K562 (cell line): ENCODE measurements at regions not wholly inside any gene's neighbourhood (a gene's known extent, or its start where the extent isn't known, plus 50 kb on each side); places are given as distances from the start of the nearest gene placed in this dataset.

ENCODE experiments used
- ATAC-seq: fragments of 200-7000 bp; cut with Tn5 transposase; 3 replicates; pipeline ENCODE4 v1.9.1; 2020; ENCODE audit warnings: moderate library complexity
- BruUV-seq: library from RNA; stranded (reverse); fragments of 400-500 nt; replicated peaks from 2 replicates; lab custom pipeline; 2021; lab: Mats Ljungman, UMichigan
- CTCF ChIA-PET: fragments of 300-600 bp; formaldehyde crosslinking; extraction: SDS; loops from one replicate; lab custom pipeline; 2021; ENCODE audit warnings: low intra/inter-chr PET ratio; lab: Yijun Ruan, JAX
- POLR2A ChIA-PET: fragments of 300-600, 350-650 bp; sonication (Branson Sonifier 250); formaldehyde crosslinking; extraction: SDS; loops from one replicate; lab custom pipeline; 2021; ENCODE audit warnings: antibody characterized with exemption, inconsistent platforms; lab: Yijun Ruan, JAX
- DNase-seq, 4 experiments: peaks; one replicate each; pipeline versions ENCODE4 v3.0.0 to v3.0.0-alpha.2; 2011 to 2018; ENCODE audit warnings: low spot score in 3 of 4, mixed read lengths in 3 of 4; ENCODE audit errors: extremely low read depth in 1 of 4
- FAIRE-seq: peaks from 2 replicates; lab custom pipeline; 2011; peaks lifted over from hg19 to GRCh38; lab: Jason Lieb, UNC
- H2AFZ ChIP-seq: 2 replicates; pipeline ENCODE4 v1.6.0; 2011; ENCODE audit warnings: low read depth, low read length, control low read depth, inconsistent platforms
- H3K27ac ChIP-seq: fragments of 200-600 bp; 3 replicates; pipeline ENCODE4 v1.8.0; 2011; ENCODE audit warnings: low read depth, mild to moderate bottlenecking, control low read depth, inconsistent platforms, low read length, moderate library complexity, mixed read lengths; ENCODE audit errors: extremely low read depth
- H3K27me3 ChIP-seq, 2 experiments: fragments of 300-600 bp in 1 of 2; 2 replicates in 1 of 2; 3 replicates in 1 of 2; pipeline versions ENCODE4 v1.6.0 to v1.8.0; 2011; ENCODE audit warnings: inconsistent platforms in 2 of 2, low read length in 2 of 2, mild to moderate bottlenecking in 1 of 2, mixed read lengths in 1 of 2, moderate library complexity in 1 of 2; ENCODE audit not compliant: control insufficient read depth in 2 of 2, insufficient read depth in 2 of 2
- H3K36me3 ChIP-seq: fragments of 300-600 bp; 3 replicates; pipeline ENCODE4 v1.8.0; 2011; ENCODE audit warnings: mild to moderate bottlenecking, low read length, inconsistent platforms; ENCODE audit not compliant: control insufficient read depth, insufficient read depth
- H3K4me1 ChIP-seq, 2 experiments: fragments of 200-600 bp in 1 of 2; replicated peaks in 1 of 2; 2 replicates in 1 of 2; 3 replicates in 1 of 2; pipeline versions ENCODE4 v1.5.1 to v1.8.0; 2011; ENCODE audit warnings: inconsistent platforms in 2 of 2, low read length in 2 of 2, mild to moderate bottlenecking in 1 of 2, mixed read lengths in 1 of 2, moderate library complexity in 1 of 2; ENCODE audit not compliant: control insufficient read depth in 2 of 2, insufficient read depth in 2 of 2
- H3K4me2 ChIP-seq: 2 replicates; pipeline ENCODE4 v1.6.1; 2011; ENCODE audit warnings: low read length, control low read depth, inconsistent platforms, mixed read lengths; ENCODE audit not compliant: insufficient read depth
- H3K4me3 ChIP-seq: fragments of 200-600 bp; sonication (generic), shearing (Covaris generic); 2 replicates; pipeline ENCODE4 v1.5.1; 2016; ENCODE audit warnings: control low read depth, inconsistent platforms
- H3K79me2 ChIP-seq: fragments of 200-600 bp; 3 replicates; pipeline ENCODE4 v1.8.0; 2011; ENCODE audit warnings: low read length, inconsistent platforms; ENCODE audit not compliant: control insufficient read depth, insufficient read depth
- H3K9ac ChIP-seq, 2 experiments: 2 replicates each; pipeline versions ENCODE4 v1.6.0 to v1.6.1; 2011; ENCODE audit warnings: low read depth in 2 of 2, low read length in 2 of 2, control low read depth in 1 of 2, inconsistent platforms in 1 of 2, mild to moderate bottlenecking in 1 of 2, mixed read lengths in 1 of 2; ENCODE audit not compliant: insufficient read depth in 1 of 2
- H3K9me1 ChIP-seq: one replicate; pipeline ENCODE4 v1.6.0; 2011; ENCODE audit warnings: inconsistent platforms, mild to moderate bottlenecking, low read length, moderate library complexity; ENCODE audit not compliant: control insufficient read depth, insufficient read depth
- H3K9me3 ChIP-seq: replicated peaks from 2 replicates; pipeline ENCODE4 v1.5.1; 2011; ENCODE audit warnings: low read depth, low read length, inconsistent platforms; ENCODE audit not compliant: control insufficient read depth, insufficient read depth
- H4K20me1 ChIP-seq: replicated peaks from 2 replicates; pipeline ENCODE4 v1.6.1; 2011; ENCODE audit warnings: low read length, inconsistent platforms, mixed read lengths; ENCODE audit not compliant: control insufficient read depth, insufficient read depth
- BRCA1 ChIP-seq, 2 experiments: fragments of 450-650 bp in 1 of 2; sonication (generic) in 1 of 2; formaldehyde crosslinking in 1 of 2; IDR thresholded peaks; 2 replicates each; pipeline versions ENCODE4 v1.5.0 to v1.6.1; 2017 to 2020; ENCODE audit warnings: mild to moderate bottlenecking in 1 of 2, missing genetic modification reagents in 1 of 2
- BRF1 ChIP-seq: IDR thresholded peaks from 3 replicates; pipeline ENCODE4 v1.6.1; 2011; ENCODE audit warnings: borderline replicate concordance, mild to moderate bottlenecking; ENCODE audit not compliant: insufficient read length; ENCODE audit errors: extremely low read depth
- FOXO4 ChIP-seq: fragments of 450-650 bp; formaldehyde crosslinking; IDR thresholded peaks from 2 replicates; pipeline ENCODE4 v1.4.0; 2020; ENCODE audit warnings: mild to moderate bottlenecking, moderate library complexity
- FOXP1 ChIP-seq: sonication (generic); formaldehyde crosslinking; IDR thresholded peaks from 2 replicates; pipeline ENCODE4 v1.8.0; 2022; ENCODE audit warnings: mild to moderate bottlenecking, missing genetic modification reagents
- GTF2F1 ChIP-seq: IDR thresholded peaks from 2 replicates; pipeline ENCODE4 v1.6.1; 2011; ENCODE audit warnings: low read depth, low read length, improper control_type of control experiment
- MTA2 ChIP-seq: fragments of 450-650 bp; IDR thresholded peaks from 2 replicates; pipeline ENCODE4 v1.6.1; 2016; ENCODE audit warnings: low read depth
- POLR2AphosphoS5 ChIP-seq: IDR thresholded peaks from 2 replicates; pipeline ENCODE4 v1.6.1; 2011; ENCODE audit warnings: mild to moderate bottlenecking, low read depth, low read length, moderate library complexity; ENCODE audit not compliant: control insufficient read depth, insufficient read depth
- SREBF1 ChIP-seq: fragments of 150-350 bp; IDR thresholded peaks from 2 replicates; pipeline ENCODE4 v1.6.1; 2014; ENCODE audit warnings: antibody characterized with exemption, low read depth, low read length, borderline replicate concordance
- ZNF263 ChIP-seq: sonication (generic); formaldehyde crosslinking; IDR thresholded peaks from 2 replicates; pipeline ENCODE4 v1.8.0; 2022; ENCODE audit warnings: mild to moderate bottlenecking, missing genetic modification reagents, borderline replicate concordance
- in situ Hi-C: fragments of 300-500 bp; cut with MboI; formaldehyde crosslinking; loops from 4 replicates; pipeline ENCODE4 v1.15.0; 2018; ENCODE audit warnings: inconsistent platforms, mixed read lengths
- intact Hi-C: fragments of 100-400 bp; cut with micrococcal nuclease; formaldehyde crosslinking; loops from 2 replicates; pipeline ENCODE4 v1.14.2; 2022

GRCh38 chr19:31992750-31993149, 352.7 kb upstream of the ZNF507 start (continued):
- TF ChIP-seq BRCA1 (IDR thresholded peaks at IDR 0.05) = no peak
- TF ChIP-seq BRCA1 (CRISPR knock-in tag; IDR thresholded peaks at IDR 0.05) = no peak
- TF ChIP-seq FOXP1 (CRISPR knock-in tag) = no peak
- no peak for TF ChIP-seq SREBF1
- TF ChIP-seq POLR2AphosphoS5 = no peak
- no peak for TF ChIP-seq GTF2F1
- no peak for TF ChIP-seq ZNF263

GRCh38 chr19:31995546-31995945, 349.9 kb upstream of the ZNF507 start:
- Histone ChIP-seq H3K79me2 (no peaks in the 10 kb centered on the region), H3K27me3 (no peaks in the 10 kb centered on the region), H3K4me2 (no peak overlapping the region), H3K9ac (no peak overlapping the region), H3K9me1 (no peaks in the 10 kb centered on the region), H3K4me3 (no peak overlapping the region), H2AFZ (no peak overlapping the region), H3K9me3 (no peaks in the 10 kb centered on the region), H4K20me1 (no peaks in the 10 kb centered on the region), H3K27ac (no peak overlapping the region), H3K36me3 (no peaks in the 10 kb centered on the region), H3K4me1 (no peaks in the 10 kb centered on the region)
- BruUV-seq = no TSS peak
- DNase-seq (no peak), FAIRE-seq (no peak), ATAC-seq (no peak)
- in situ Hi-C loops (no loop called here), intact Hi-C loops (no loop called here)
- ChIA-PET POLR2A (no interaction called here), CTCF (no interaction called here)
- no peak for TF ChIP-seq FOXO4 (CRISPR knock-in tag)
- TF ChIP-seq BRF1 = no peak
- no peak for TF ChIP-seq MTA2
